ENCODE measurements at regions not wholly inside any gene's neighbourhood (a gene's known extent, or its start where the extent isn't known, plus 50 kb on each side); places are given as distances from the start of the nearest gene placed in this dataset.

DNA sequence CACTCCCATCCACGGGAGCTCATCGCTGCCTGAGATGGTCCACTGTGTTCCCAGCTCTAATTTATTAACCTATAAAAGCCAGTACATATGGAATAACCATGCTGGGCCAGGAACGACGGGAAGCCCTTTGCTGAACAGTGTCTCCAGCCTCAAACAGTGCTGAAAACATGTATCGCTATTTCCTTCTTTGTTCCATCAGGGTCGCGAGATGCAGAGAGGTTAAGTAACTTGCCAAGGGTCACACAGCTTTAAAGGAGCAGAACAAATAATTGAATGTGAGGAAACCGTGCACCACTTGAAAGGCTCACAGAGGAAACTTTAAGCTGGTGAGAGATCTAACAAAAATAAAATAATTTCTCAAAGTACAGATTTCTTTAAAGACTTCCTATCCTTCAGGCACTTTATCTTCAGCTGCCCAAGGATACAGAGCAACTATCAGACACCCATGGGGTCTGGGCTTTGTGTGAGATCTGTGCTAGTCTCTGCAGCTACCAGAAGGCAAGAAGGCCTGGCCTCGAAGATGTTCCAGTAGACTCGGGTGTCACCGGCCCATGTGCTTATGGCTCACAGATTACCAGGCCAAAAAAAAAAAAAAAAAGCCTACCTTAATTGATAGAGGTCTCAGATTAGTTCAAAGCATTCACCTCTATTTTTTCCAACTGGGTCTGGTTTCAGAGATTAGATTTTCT is 207.8 kb upstream of the FOXF1 start:
- Histone ChIP-seq H3K4me3 (no peak overlapping the region), H3K9me3 (no peaks in the 10 kb centered on the region), H3K27ac (no peak overlapping the region), H3K27me3 (no peaks in the 10 kb centered on the region), H3K4me1 (no peaks in the 10 kb centered on the region), H3K36me3 (ENCODE audit: low read depth, missing control alignments) (no peaks in the 10 kb centered on the region)
- TF ChIP-seq, protein P1, sequence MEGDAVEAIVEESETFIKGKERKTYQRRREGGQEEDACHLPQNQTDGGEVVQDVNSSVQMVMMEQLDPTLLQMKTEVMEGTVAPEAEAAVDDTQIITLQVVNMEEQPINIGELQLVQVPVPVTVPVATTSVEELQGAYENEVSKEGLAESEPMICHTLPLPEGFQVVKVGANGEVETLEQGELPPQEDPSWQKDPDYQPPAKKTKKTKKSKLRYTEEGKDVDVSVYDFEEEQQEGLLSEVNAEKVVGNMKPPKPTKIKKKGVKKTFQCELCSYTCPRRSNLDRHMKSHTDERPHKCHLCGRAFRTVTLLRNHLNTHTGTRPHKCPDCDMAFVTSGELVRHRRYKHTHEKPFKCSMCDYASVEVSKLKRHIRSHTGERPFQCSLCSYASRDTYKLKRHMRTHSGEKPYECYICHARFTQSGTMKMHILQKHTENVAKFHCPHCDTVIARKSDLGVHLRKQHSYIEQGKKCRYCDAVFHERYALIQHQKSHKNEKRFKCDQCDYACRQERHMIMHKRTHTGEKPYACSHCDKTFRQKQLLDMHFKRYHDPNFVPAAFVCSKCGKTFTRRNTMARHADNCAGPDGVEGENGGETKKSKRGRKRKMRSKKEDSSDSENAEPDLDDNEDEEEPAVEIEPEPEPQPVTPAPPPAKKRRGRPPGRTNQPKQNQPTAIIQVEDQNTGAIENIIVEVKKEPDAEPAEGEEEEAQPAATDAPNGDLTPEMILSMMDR (IDR thresholded peaks at IDR 0.05): no peak
- TF ChIP-seq POLR2A (IDR thresholded peaks at IDR 0.05): no peak
- DNase-seq: no peak
- intact Hi-C loops (cut with DNase I; ENCODE audit: low total_unique reads): no loop called here
- 74 to 75% methylated on average over 11 of the region's 11 CpGs for WGBS, 2 donors

DNA sequence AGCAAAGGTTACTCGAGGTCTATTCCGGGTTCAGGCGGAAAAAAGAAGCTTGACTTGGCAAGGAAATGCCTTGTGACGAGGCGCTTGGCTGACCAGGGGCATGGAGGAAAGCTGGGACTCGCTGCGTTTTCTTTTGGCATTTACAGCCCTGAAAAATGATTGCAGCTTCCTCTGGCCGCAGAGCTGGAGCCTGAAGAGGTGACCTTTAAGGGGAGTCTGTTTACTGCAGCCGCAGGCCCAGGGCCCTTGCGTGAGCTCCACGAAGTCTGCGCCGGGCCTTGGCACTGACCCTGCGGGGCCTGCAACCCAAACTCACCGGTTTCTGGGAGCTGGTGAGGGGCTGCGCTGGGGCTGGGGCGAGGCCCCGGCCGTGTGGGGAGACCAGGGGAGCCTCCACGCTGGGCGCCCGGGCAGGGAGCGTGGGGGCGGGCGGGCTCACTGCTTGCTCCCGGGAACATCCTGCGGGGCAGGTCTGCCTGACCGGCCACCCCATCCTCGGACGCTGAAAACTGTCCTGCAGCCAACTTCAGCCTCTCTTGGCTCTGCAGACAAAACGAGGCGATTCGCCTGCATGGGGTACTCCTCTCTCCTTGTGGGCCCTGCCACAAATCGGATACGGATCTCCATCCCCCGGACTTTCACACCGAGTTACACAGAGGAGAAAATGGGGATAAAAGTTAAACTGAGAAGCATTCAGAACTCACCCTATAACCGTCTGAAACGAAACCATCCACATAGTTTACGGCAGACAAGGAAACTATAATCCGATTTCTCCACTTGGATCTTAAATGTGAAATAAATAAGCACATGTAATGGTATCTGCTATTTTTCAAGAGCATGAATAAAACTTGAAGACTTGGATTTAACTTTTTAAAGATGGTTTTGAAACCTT is 206.3 kb upstream of the FOXF1 start:
- Histone ChIP-seq H3K36me3 (ENCODE audit: low read depth, missing control alignments) (no peaks in the 10 kb centered on the region), H3K4me1 (no peaks in the 10 kb centered on the region), H3K9me3 (no peaks in the 10 kb centered on the region), H3K4me3 (peak overlapping the region; percentile 2 to 55), H3K27me3 (no peaks in the 10 kb centered on the region), H3K27ac (peak overlapping the region; percentile 16 to 64)
- intact Hi-C loops (cut with DNase I; ENCODE audit: low total_unique reads): no loop called here
- no peak for TF ChIP-seq POLR2A (IDR thresholded peaks at IDR 0.05)
- TF ChIP-seq, protein P1 (IDR thresholded peaks at IDR 0.05): no peak
- 13 to 14% methylated on average over 29 to 35 of the region's 41 CpGs for WGBS, 2 donors
- no peak for DNase-seq

DNA sequence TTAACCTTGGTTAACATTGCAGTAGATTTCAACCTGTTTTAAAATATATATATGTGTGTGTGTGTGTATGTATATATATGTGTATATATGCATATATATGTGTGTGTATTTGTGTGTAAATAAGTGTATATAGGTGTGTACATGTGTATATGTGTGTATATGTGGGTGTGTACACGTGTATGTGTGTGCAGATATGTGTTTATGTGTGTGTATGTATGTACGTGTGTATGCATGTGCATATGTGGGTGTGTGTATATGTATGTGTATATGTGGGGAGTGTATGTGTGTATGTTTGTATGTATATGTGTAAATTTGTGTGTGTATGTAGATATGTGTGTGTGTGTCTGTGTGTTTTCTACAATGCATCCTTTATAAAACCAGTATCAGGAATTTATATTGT is 205.5 kb upstream of the FOXF1 start:
- H3K27ac ChIP-seq: no peak overlapping the region
- WGBS, 2 donors: 81 to 83% methylated on average over 2 of the region's 2 CpGs

DNA sequence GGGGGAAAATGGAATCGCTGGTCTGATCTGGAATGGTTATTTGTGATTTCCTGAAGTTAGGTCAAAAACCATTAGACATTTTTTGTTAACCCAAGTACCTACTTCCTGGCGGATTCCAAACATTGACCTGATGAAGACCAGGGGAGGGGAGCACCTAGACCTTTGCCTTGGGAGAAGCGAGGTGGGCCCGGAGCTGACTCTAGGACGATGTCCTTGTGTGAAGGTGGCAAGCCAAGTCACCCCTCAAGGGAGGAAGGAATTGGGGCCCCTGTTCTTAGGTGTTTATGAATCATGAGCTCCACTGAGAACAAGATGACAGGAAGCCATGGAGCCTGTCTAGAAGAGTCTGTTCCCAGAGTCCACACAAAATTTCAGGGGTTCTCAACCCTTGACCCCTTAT is 204.9 kb upstream of the FOXF1 start:
- Histone ChIP-seq H3K36me3 (ENCODE audit: low read depth, missing control alignments) (no peaks in the 10 kb centered on the region), H3K4me3 (no peak overlapping the region), H3K27me3 (no peaks in the 10 kb centered on the region), H3K27ac (no peak overlapping the region), H3K9me3 (no peaks in the 10 kb centered on the region), H3K4me1 (no peaks in the 10 kb centered on the region)
- intact Hi-C loops (cut with DNase I; ENCODE audit: low total_unique reads): no loop called here
- no peak for DNase-seq
- no peak for TF ChIP-seq POLR2A (IDR thresholded peaks at IDR 0.05)
- TF ChIP-seq, protein P1 (IDR thresholded peaks at IDR 0.05): no peak
- 93 to 94% methylated on average over 5 of the region's 5 CpGs for WGBS, 2 donors

More for the DNA sequence above, 205.5 kb upstream of the FOXF1 start:
- Histone ChIP-seq H3K27me3 (no peaks in the 10 kb centered on the region), H3K4me3 (no peak overlapping the region), H3K4me1 (no peaks in the 10 kb centered on the region), H3K9me3 (no peaks in the 10 kb centered on the region), H3K36me3 (ENCODE audit: low read depth, missing control alignments) (no peaks in the 10 kb centered on the region)
- no peak for TF ChIP-seq POLR2A (IDR thresholded peaks at IDR 0.05)
- TF ChIP-seq, protein P1 (IDR thresholded peaks at IDR 0.05): no peak
- intact Hi-C loops (cut with DNase I; ENCODE audit: low total_unique reads): no loop called here
- no peak for DNase-seq

Data from testis (tissue), 2 donors.